DMS153 treated with DMSO at 0.1 percent for 48 hours (cell line): ENCODE measurements at regions not wholly inside any gene's neighbourhood (a gene's known extent, or its start where the extent isn't known, plus 50 kb on each side); places are given as distances from the start of the nearest gene placed in this dataset.

ENCODE experiments used
- DNase-seq: peaks from one replicate; lab custom pipeline; 2025; ENCODE audit not compliant: unreplicated experiment; lab: John Stamatoyannopoulos, UW

DNA sequence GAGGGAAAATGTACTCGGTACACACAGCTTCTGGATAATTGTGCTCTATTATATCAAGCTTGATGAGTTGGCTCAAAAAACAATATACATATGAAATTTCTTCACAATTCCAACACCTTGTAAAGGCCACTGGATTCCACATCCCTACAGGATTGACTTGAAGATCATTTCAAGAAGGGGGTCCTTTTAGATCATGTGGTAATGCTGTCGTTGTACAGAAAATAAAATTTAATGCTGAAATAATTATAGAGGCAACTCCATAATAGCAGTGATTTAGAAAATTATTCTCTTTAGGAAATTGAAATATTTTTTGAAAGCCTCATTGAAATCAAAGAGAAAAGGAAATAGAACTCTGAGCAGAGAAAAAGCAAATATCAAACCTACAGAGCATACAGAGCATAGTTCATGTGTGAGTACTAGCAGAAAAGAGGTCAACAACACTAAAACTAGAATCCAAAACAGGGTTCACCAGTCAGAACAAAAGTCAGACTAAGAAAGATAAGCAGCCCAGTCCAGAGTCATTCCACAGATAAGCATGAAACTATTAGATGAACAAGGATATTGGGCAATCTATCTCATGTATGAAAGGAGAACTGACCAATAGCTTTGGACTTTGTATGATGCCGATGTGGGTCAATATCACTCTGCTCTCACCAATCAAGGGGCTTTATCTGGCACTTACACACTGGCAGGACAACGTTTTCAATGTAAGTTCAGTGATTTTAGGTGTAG lies 79.5 kb upstream of the PALMD start:
- DNase-seq, result no peak

- no peak for DNase-seq
Measured at GRCh38 chr1:99570486-99571089, 75.3 kb upstream of the PALMD start.

GRCh38 chr1:99571092-99571734 lies 74.7 kb upstream of the PALMD start:
- DNase-seq, result no peak

DNA sequence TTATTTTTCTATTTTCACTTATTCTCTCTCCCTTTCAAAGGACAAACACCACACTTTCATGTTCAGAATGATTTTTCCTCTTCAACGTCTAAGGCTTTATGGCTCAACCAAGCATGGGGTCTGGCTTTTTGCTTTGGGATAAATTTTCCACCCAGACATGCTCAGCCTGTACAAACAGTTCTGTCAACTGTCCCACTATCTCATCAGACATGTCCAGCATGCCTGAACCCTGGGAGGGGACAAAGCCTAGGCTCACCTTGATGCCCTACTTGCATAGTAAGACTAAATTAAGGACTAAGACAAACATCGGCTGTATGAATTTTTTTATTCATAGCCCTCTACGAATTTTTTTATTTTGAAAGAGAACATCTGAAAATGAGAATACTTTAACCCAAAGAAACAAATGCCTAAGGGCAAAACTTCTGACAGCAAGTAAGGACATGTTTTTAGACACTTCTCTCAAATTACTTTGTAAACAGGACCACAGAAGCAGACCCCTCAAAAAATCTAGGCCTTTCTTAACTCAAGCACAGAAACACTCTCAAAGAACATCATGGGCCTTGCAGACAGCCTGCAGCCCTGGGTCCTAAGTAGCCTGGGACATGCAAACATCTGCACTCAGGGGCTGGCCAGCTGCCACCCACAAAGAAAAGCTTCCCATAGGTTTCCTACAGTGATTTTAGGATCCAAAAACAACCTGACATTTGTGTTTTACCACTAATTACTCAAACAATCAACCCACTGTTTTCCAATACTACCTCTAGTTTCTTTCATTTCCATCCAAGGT lies 72.3 kb upstream of the PALMD start:
- no peak for DNase-seq

GRCh38 chr1:99577313-99577712 lies 68.6 kb upstream of the PALMD start:
- DNase-seq, result no peak

GRCh38 chr1:99579691-99580172 lies 66.2 kb upstream of the PALMD start:
- DNase-seq, result no peak

GRCh38 chr1:99580451-99580850 lies 65.5 kb upstream of the PALMD start:
- DNase-seq, result peak; percentile 50

DNA sequence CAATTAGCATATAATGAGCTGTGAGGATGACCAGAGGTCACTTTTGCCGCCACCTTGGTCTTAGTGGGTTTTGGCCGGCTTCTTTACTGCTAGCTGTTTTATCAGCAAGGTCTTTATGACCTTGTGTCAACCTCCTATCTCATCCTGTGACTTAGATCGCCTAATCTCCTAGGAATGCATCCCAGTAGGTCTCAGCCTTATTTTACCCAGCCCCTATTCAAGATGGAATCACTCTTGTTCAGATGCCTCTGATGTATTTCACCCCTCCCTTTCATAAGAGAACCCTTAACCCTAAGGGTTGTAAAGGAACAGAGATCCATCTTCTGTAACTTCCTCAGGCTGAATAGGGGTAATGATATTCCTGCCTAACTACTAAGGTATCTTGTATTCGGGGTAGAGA lies 58.9 kb upstream of the PALMD start:
- no peak for DNase-seq

GRCh38 chr1:99589186-99589636 lies 56.7 kb upstream of the PALMD start:
- no peak for DNase-seq

- DNase-seq, result peak; percentile 27
Measured at GRCh38 chr1:99590578-99591209, 55.2 kb upstream of the PALMD start.

- no peak for DNase-seq
Measured at GRCh38 chr1:99591886-99592285, 54.0 kb upstream of the PALMD start.

GRCh38 chr1:99594205-99594604 lies 51.7 kb upstream of the PALMD start:
- no peak for DNase-seq

DNA sequence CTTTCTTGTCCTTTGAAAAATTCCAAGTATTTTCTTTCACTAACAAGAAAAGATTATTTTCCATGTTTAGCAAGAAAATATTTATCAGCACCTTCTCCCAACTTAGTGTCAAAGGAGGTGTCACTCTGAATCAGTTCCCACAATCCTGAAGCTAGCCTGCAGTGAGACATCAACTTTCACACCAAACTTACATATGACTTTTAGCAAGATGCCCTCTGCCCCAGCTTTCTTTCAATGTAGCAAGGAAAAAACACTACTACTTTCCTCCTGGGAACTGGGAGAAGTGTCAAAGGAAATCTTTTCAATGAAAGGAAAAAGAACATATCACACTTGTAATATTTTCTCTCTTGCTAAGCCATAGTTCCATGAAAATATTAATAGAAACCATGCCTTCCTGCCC lies 50.9 kb upstream of the PALMD start:
- no peak for DNase-seq

DNA sequence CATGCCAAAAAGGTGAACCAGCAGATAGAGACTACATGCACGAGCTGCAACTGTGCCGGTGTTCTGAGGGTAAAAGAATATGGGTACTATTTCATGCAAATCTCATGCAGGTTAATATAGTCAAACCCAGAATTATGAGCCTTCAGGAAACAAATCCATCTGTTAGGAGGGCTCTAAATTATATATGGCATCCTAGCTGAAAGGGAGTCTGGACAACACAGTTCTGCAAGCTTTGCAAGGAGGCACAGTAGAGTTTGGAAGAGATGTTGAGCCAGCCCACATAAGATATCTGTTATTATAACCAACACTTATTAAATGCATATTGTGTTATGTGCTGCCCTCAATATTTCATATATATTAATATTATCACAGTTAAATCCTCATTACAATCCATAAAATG lies 50.5 kb upstream of the PALMD start:
- no peak for DNase-seq
